Spleen (tissue), 11 donors: ENCODE measurements at regions not wholly inside any gene's neighbourhood (a gene's known extent, or its start where the extent isn't known, plus 50 kb on each side); places are given as distances from the start of the nearest gene placed in this dataset.

Source experiments
- DNase-seq: peaks from one replicate; pipeline ENCODE4 v3.0.0-alpha.2; 2020
- H3K27ac ChIP-seq, 8 donors: fragments of 200-600 bp; sonication (generic) in 7 of 8; 1 replicate in 4 of 8; 2 replicates in 4 of 8; pipeline versions ENCODE4 v1.5.0 to v1.8.0; 2016 to 2021; ENCODE audit warnings: inconsistent platforms in 4 of 8, mild to moderate bottlenecking in 4 of 8, moderate library complexity in 1 of 8
- H3K27me3 ChIP-seq, 7 donors: fragments of 200-600 bp; sonication (generic) in 6 of 7; replicated peaks in 1 of 7; 1 replicate in 4 of 7; 2 replicates in 3 of 7; pipeline versions ENCODE4 v1.5.0 to v1.8.0; 2016 to 2021; ENCODE audit warnings: inconsistent platforms in 3 of 7, mild to moderate bottlenecking in 1 of 7
- H3K36me3 ChIP-seq, 6 donors: fragments of 200-600 bp; sonication (generic) in 5 of 6; 1 replicate in 4 of 6; 2 replicates in 2 of 6; pipeline versions ENCODE4 v1.5.0 to v1.8.0; 2016 to 2021; ENCODE audit warnings: inconsistent platforms in 2 of 6
- H3K4me1 ChIP-seq, 6 donors: fragments of 200-600 bp; sonication (generic) in 5 of 6; 1 replicate in 3 of 6; 2 replicates in 3 of 6; pipeline versions ENCODE4 v1.5.0 to v1.8.0; 2016 to 2021; ENCODE audit warnings: inconsistent platforms in 3 of 6
- H3K4me3 ChIP-seq, 8 donors: fragments of 200-600 bp; sonication (generic) in 7 of 8; 1 replicate in 4 of 8; 2 replicates in 4 of 8; pipeline versions ENCODE4 v1.5.0 to v1.8.0; 2016 to 2021; ENCODE audit warnings: inconsistent platforms in 4 of 8, mild to moderate bottlenecking in 4 of 8, moderate library complexity in 2 of 8
- H3K9me3 ChIP-seq, 8 donors: fragments of 200-600 bp; sonication (generic) in 7 of 8; 1 replicate in 4 of 8; 2 replicates in 4 of 8; pipeline versions ENCODE4 v1.5.0 to v1.8.0; 2016 to 2021; ENCODE audit warnings: inconsistent platforms in 4 of 8
- CTCF ChIP-seq, 11 experiments: fragments of 200-600 bp in 7 of 11; fragments of 450-650 bp in 4 of 11; sonication (generic) in 4 of 11; IDR thresholded peaks in 8 of 11; conservative IDR thresholded peaks in 3 of 11; 1 replicate in 7 of 11; 2 replicates in 4 of 11; pipeline versions ENCODE4 v1.4.0 to v1.8.0; 2016 to 2021; ENCODE audit warnings: antibody characterized with exemption in 11 of 11, inconsistent platforms in 4 of 11, mild to moderate bottlenecking in 1 of 11
- POLR2A ChIP-seq, 3 donors: fragments of 450-650 bp; IDR thresholded peaks; one replicate each; pipeline ENCODE4 v1.5.1; 2017; ENCODE audit warnings: antibody characterized with exemption in 3 of 3, mild to moderate bottlenecking in 1 of 3
- POLR2AphosphoS5 ChIP-seq, 3 donors: sonication (generic); formaldehyde crosslinking; IDR thresholded peaks; one replicate each; pipeline ENCODE4 v1.5.1; 2017; ENCODE audit warnings: antibody characterized with exemption in 3 of 3
- WGBS, 5 donors: extraction: QIAGEN DNeasy Blood & Tissue Kit in 3 of 5; methylation state at CpG; one replicate each; pipeline versions ENCODE4 v1.1.5 to v1.1.7; 2013 to 2018; 5-methylcytosine and 5-hydroxymethylcytosine counted together
- intact Hi-C: fragments of 100-400 bp; cut with DNase I; formaldehyde crosslinking; loops from one replicate; pipeline ENCODE4 v1.15.0; 2023; ENCODE audit warnings: low total_unique reads
- donor health status: healthy with polysubstance abuse.
- donor health status: DM: no; HTN: no; CAD: no; lungs with moderate emphysema.
- donor health status: DM: no; HTN: no; CAD: no.
- donor health status: Bipolar disorder and iron deficiency.
- donor health status: healthy.
- donor health status: DM: no; HTN: no; CAD: no.
- donor health status: DM: yes; HTN: yes; CAD: no.

- TF ChIP-seq CTCF (IDR thresholded peaks at IDR 0.05 in 8 of 11, conservative IDR thresholded peaks at IDR 0.05 in 3 of 11) (no peak), POLR2A (IDR thresholded peaks at IDR 0.05) (no peak), POLR2AphosphoS5 (IDR thresholded peaks at IDR 0.05) (no peak)
- H3K9me3 ChIP-seq, result no peaks in the 10 kb centered on the region
- 73 to 83% (median 76%) methylated on average over 6 of the region's 6 CpGs for WGBS, 5 donors
- intact Hi-C loops, result no loop called here
- H3K27me3 ChIP-seq, result no peaks in the 10 kb centered on the region
- no peak for DNase-seq
- H3K36me3 ChIP-seq, result no peaks in the 10 kb centered on the region
- peaks cover 0 to 10% (median 0%) of the 10 kb centered on the region in 6 donors for H3K4me1 ChIP-seq
- no peak overlapping the region for H3K27ac ChIP-seq
- H3K4me3 ChIP-seq, result no peak overlapping the region
Measured at GRCh38 chr9:99582814-99583213, 238.9 kb upstream of the NR4A3 start.

- intact Hi-C loops, result no loop called here
- Histone ChIP-seq H3K9me3 (no peaks in the 10 kb centered on the region), H3K27me3 (no peaks in the 10 kb centered on the region), H3K27ac (no peak overlapping the region), H3K4me3 (no peak overlapping the region), H3K36me3 (no peaks in the 10 kb centered on the region), H3K4me1 (peaks cover 0 to 19% (median 6%) of the 10 kb centered on the region in 6 donors)
- TF ChIP-seq POLR2AphosphoS5 (IDR thresholded peaks at IDR 0.05) (no peak), CTCF (IDR thresholded peaks at IDR 0.05 in 8 of 11, conservative IDR thresholded peaks at IDR 0.05 in 3 of 11) (no peak), POLR2A (IDR thresholded peaks at IDR 0.05) (no peak)
- DNase-seq, result no peak
- WGBS, 5 donors, result 83 to 87% (median 85%) methylated on average over 3 of the region's 3 CpGs
Measured at GRCh38 chr9:99588299-99588698, 233.4 kb upstream of the NR4A3 start.

- 86 to 96% (median 94%) methylated on average over 2 of the region's 2 CpGs for WGBS, 5 donors
- Histone ChIP-seq H3K27ac (no peak overlapping the region), H3K4me1 (peaks cover 0 to 23% (median 6%) of the 10 kb centered on the region in 6 donors), H3K9me3 (no peaks in the 10 kb centered on the region), H3K36me3 (no peaks in the 10 kb centered on the region), H3K27me3 (no peaks in the 10 kb centered on the region), H3K4me3 (no peak overlapping the region)
- intact Hi-C loops, result no loop called here
- no peak for DNase-seq
- no peak for TF ChIP-seq POLR2AphosphoS5 (IDR thresholded peaks at IDR 0.05)
- TF ChIP-seq POLR2A (IDR thresholded peaks at IDR 0.05), result no peak
- no peak for TF ChIP-seq CTCF (IDR thresholded peaks at IDR 0.05 in 8 of 11, conservative IDR thresholded peaks at IDR 0.05 in 3 of 11)
Measured at GRCh38 chr9:99588747-99589146, 232.9 kb upstream of the NR4A3 start.

- H3K9me3 ChIP-seq, result no peaks in the 10 kb centered on the region
- intact Hi-C loops, result no loop called here
- peak overlapping the region in 5 of 8 donors; percentile 8 to 75 (median 39) for H3K27ac ChIP-seq
- no peak overlapping the region for H3K4me3 ChIP-seq
- H3K27me3 ChIP-seq, result no peaks in the 10 kb centered on the region
- no peaks in the 10 kb centered on the region for H3K36me3 ChIP-seq
- no peak for DNase-seq
- H3K4me1 ChIP-seq, result peaks cover 0 to 23% (median 6%) of the 10 kb centered on the region in 6 donors
- TF ChIP-seq POLR2A (IDR thresholded peaks at IDR 0.05), result no peak
- TF ChIP-seq CTCF (IDR thresholded peaks at IDR 0.05 in 8 of 11, conservative IDR thresholded peaks at IDR 0.05 in 3 of 11), result no peak
- no peak for TF ChIP-seq POLR2AphosphoS5 (IDR thresholded peaks at IDR 0.05)
Measured at GRCh38 chr9:99590410-99590809, 231.3 kb upstream of the NR4A3 start.
